IMR-90 (cell line): ENCODE measurements at regions not wholly inside any gene's neighbourhood (a gene's known extent, or its start where the extent isn't known, plus 50 kb on each side); places are given as distances from the start of the nearest gene placed in this dataset.

Experiments used
- ATAC-seq: fragments of 200-7000 bp; cut with Tn5 transposase; 2 replicates; pipeline ENCODE4 v1.9.1; 2020; ENCODE audit warnings: low read depth, mild to moderate bottlenecking, moderate library complexity
- BruUV-seq: library from RNA; stranded (reverse); fragments of 400-500 nt; replicated peaks from 2 replicates; lab custom pipeline; 2021; lab: Mats Ljungman, UMichigan
- CTCF ChIA-PET: fragments of 300-600 bp; formaldehyde crosslinking; extraction: SDS; loops from one replicate; lab custom pipeline; 2021; ENCODE audit warnings: antibody characterized with exemption; lab: Yijun Ruan, JAX
- POLR2A ChIA-PET: fragments of 300-600 bp; sonication (Branson Sonifier 250); formaldehyde crosslinking; loops from one replicate; lab custom pipeline; 2022; ENCODE audit warnings: antibody characterized with exemption; ENCODE audit not compliant: unreplicated experiment; lab: Charles Lee
- DNase-seq: peaks from one replicate; pipeline ENCODE4 v3.0.0; 2013
- H2AFZ ChIP-seq: replicated peaks from 2 replicates; pipeline ENCODE3; 2013; ENCODE audit warnings: low read length, mild to moderate bottlenecking; ENCODE audit not compliant: poor library complexity
- H2AK5ac ChIP-seq: 2 replicates; pipeline ENCODE4 v1.6.1; 2013; ENCODE audit warnings: low read depth, low read length, inconsistent platforms
- H2AK9ac ChIP-seq: replicated peaks from 2 replicates; pipeline ENCODE3; 2013; ENCODE audit warnings: mild to moderate bottlenecking, low read depth, low read length, moderate library complexity; ENCODE audit not compliant: poor library complexity
- H2BK120ac ChIP-seq: 2 replicates; pipeline ENCODE4 v1.6.1; 2013; ENCODE audit warnings: low read depth, low read length, inconsistent platforms
- H2BK15ac ChIP-seq: 3 replicates; pipeline ENCODE4 v1.6.1; 2013; ENCODE audit warnings: low read depth, low read length, inconsistent platforms
- H2BK20ac ChIP-seq: 2 replicates; pipeline ENCODE4 v1.6.1; 2013; ENCODE audit warnings: low read depth, mild to moderate bottlenecking, inconsistent platforms, low read length, moderate library complexity
- H2BK5ac ChIP-seq: 2 replicates; pipeline ENCODE4 v1.6.1; 2013; ENCODE audit warnings: mild to moderate bottlenecking, low read depth, low read length, inconsistent platforms; ENCODE audit not compliant: poor library complexity, severe bottlenecking
- H3K14ac ChIP-seq: replicated peaks from 2 replicates; pipeline ENCODE4 v1.6.1; 2013; ENCODE audit warnings: low read depth, low read length, inconsistent platforms
- H3K18ac ChIP-seq: 2 replicates; pipeline ENCODE4 v1.6.1; 2013; ENCODE audit warnings: low read depth, low read length, control low read depth
- H3K23ac ChIP-seq: 2 replicates; pipeline ENCODE4 v1.6.1; 2013; ENCODE audit warnings: low read depth, low read length, inconsistent platforms
- H3K27ac ChIP-seq: 2 replicates; pipeline ENCODE4 v1.5.1; 2013; ENCODE audit warnings: mild to moderate bottlenecking, control low read depth, low read length; ENCODE audit not compliant: insufficient read depth
- H3K27me3 ChIP-seq: 2 replicates; pipeline ENCODE4 v1.6.1; 2013; ENCODE audit warnings: low read length; ENCODE audit not compliant: control insufficient read depth, insufficient read depth
- H3K36me3 ChIP-seq: 2 replicates; pipeline ENCODE4 v1.6.1; 2013; ENCODE audit warnings: low read length, mixed read lengths; ENCODE audit not compliant: control insufficient read depth, insufficient read depth
- H3K4ac ChIP-seq: 2 replicates; pipeline ENCODE4 v1.6.1; 2013; ENCODE audit warnings: low read depth, low read length, inconsistent platforms
- H3K4me1 ChIP-seq: 2 replicates; pipeline ENCODE4 v1.6.1; 2013; ENCODE audit warnings: low read length, mixed read lengths; ENCODE audit not compliant: control insufficient read depth, insufficient read depth
- H3K4me2 ChIP-seq: 2 replicates; pipeline ENCODE4 v1.6.1; 2013; ENCODE audit warnings: low read depth, mild to moderate bottlenecking, control low read depth, low read length, moderate library complexity
- H3K4me3 ChIP-seq: 2 replicates; pipeline ENCODE4 v1.5.1; 2013; ENCODE audit warnings: low read depth, mild to moderate bottlenecking, control low read depth, low read length, moderate library complexity; ENCODE audit not compliant: insufficient read depth
- H3K56ac ChIP-seq: 2 replicates; pipeline ENCODE4 v1.6.1; 2013; ENCODE audit warnings: low read length, inconsistent platforms; ENCODE audit not compliant: insufficient read depth; ENCODE audit errors: extremely low read depth
- H3K79me1 ChIP-seq, 2 experiments: 2 replicates each; pipeline ENCODE4 v1.6.1; 2013; ENCODE audit warnings: low read length in 2 of 2, inconsistent platforms in 1 of 2, low read depth in 1 of 2
- H3K9ac ChIP-seq: 2 replicates; pipeline ENCODE4 v1.6.1; 2013; ENCODE audit warnings: low read depth, low read length, control low read depth
- H3K9me1 ChIP-seq: 2 replicates; pipeline ENCODE4 v1.6.1; 2013; ENCODE audit warnings: low read length, inconsistent platforms; ENCODE audit not compliant: insufficient read depth
- H3K9me3 ChIP-seq: 2 replicates; pipeline ENCODE4 v1.6.1; 2013; ENCODE audit warnings: low read length; ENCODE audit not compliant: control insufficient read depth, insufficient read depth
- H4K20me1 ChIP-seq: 2 replicates; pipeline ENCODE4 v1.6.1; 2013; ENCODE audit warnings: low read length, inconsistent platforms; ENCODE audit not compliant: insufficient read depth
- H4K5ac ChIP-seq: 2 replicates; pipeline ENCODE4 v1.6.1; 2013; ENCODE audit warnings: mild to moderate bottlenecking, low read depth, low read length, control low read depth
- H4K8ac ChIP-seq, 2 experiments: 2 replicates each; pipeline ENCODE4 v1.6.1; 2013; ENCODE audit warnings: low read depth in 2 of 2, low read length in 2 of 2, control low read depth in 1 of 2, inconsistent platforms in 1 of 2
- H4K91ac ChIP-seq: 2 replicates; pipeline ENCODE4 v1.6.1; 2013; ENCODE audit warnings: low read depth, low read length, inconsistent platforms; ENCODE audit not compliant: insufficient read depth
- CEBPB ChIP-seq: IDR thresholded peaks from 2 replicates; pipeline ENCODE4 v1.6.1; 2012; ENCODE audit warnings: low read depth, low read length, improper control_type of control experiment
- CHD1 ChIP-seq: IDR thresholded peaks from 2 replicates; pipeline ENCODE4 v1.6.1; 2012; ENCODE audit warnings: low read depth, low read length, improper control_type of control experiment
- CTCF ChIP-seq: conservative IDR thresholded peaks from 2 replicates; pipeline ENCODE4 v1.5.1; 2012; ENCODE audit warnings: mild to moderate bottlenecking, low read depth, low read length, improper control_type of control experiment
- FOS ChIP-seq: fragments of 150-350 bp; IDR thresholded peaks from 2 replicates; pipeline ENCODE4 v1.6.1; 2016; ENCODE audit warnings: low read depth, low read length
- MXI1 ChIP-seq: IDR thresholded peaks from 2 replicates; pipeline ENCODE4 v1.6.1; 2012; ENCODE audit warnings: low read depth, mild to moderate bottlenecking, low read length, moderate library complexity, borderline replicate concordance
- NFE2L2 ChIP-seq: fragments of 150-350 bp; IDR thresholded peaks from 2 replicates; pipeline ENCODE4 v1.6.1; 2016; ENCODE audit warnings: low read depth, mild to moderate bottlenecking, low read length
- WGBS, 2 experiments: methylation state at CpG; one replicate each; pipeline versions ENCODE4 v1.1.5 to v1.1.7; 2013; ENCODE audit warnings: missing lambda C conversion rate in 2 of 2; ENCODE audit not compliant: insufficient read length in 1 of 2; ENCODE audit errors: extremely low coverage in 2 of 2; 5-methylcytosine and 5-hydroxymethylcytosine counted together
- dilution Hi-C: fragments of 300-500 bp; cut with HindIII; formaldehyde crosslinking; loops from one replicate; pipeline ENCODE4 v1.14.3; 2018; ENCODE audit warnings: low sequenced_read_pairs; ENCODE audit not compliant: unreplicated experiment
- in situ Hi-C: fragments of 300-500 bp; cut with MboI; formaldehyde crosslinking; loops from 3 replicates; pipeline ENCODE4 v1.14.3; 2019; ENCODE audit warnings: low sequenced_read_pairs, inconsistent platforms, mixed read lengths
- intact Hi-C: fragments of 100-400 bp; cut with micrococcal nuclease; formaldehyde crosslinking; loops from 2 replicates; pipeline ENCODE4 v1.10.0; 2022
- TF ChIP-seq, protein P1 (sequence below): fragments of 150-350 bp; IDR thresholded peaks from 2 replicates; pipeline ENCODE4 v1.6.1; 2016; ENCODE audit warnings: low read depth, mild to moderate bottlenecking, low read length, moderate library complexity, borderline replicate concordance

DNA sequence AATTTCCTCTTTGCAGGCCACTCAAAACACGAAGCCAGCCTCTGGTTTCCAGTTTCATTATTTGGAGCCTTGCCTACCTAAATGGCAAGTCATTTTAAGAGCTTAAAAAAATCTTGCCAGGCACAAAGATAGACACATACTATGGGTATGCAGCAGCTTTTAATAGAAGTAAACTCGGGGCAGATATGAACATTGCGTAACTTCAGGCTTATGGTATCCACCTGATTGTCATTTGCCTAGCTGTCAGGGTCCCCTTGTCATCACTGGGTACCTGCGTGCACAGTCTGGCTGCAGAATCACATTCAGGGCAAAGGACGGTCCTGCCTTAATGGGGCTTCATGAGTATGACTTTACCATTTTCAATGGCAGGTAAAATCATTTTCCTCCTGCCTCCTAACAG lies 466.1 kb upstream of the NRP1 start:
- no TSS peak for BruUV-seq
- H2BK20ac ChIP-seq: no peak overlapping the region
- H3K4me3 ChIP-seq: no peak overlapping the region
- no peaks in the 10 kb centered on the region for H3K79me1 ChIP-seq
- no peak overlapping the region for H2AK5ac ChIP-seq
- H3K56ac ChIP-seq: no peak overlapping the region
- H4K5ac ChIP-seq: no peak overlapping the region
- no peaks in the 10 kb centered on the region for H3K9me1 ChIP-seq
- H3K4me1 ChIP-seq: no peaks in the 10 kb centered on the region
- ATAC-seq (no peak), DNase-seq (peak; percentile 11)
- in situ Hi-C loops: no loop called here
- H3K36me3 ChIP-seq: no peaks in the 10 kb centered on the region
- no CpG with 5 or more reads among the region's 5 CpGs for WGBS, 2 experiments
- dilution Hi-C loops: no loop called here
- no peak overlapping the region for H2BK120ac ChIP-seq
- no peak overlapping the region for H3K27ac ChIP-seq
- H3K4ac ChIP-seq: no peak overlapping the region
- no peak overlapping the region for H3K9ac ChIP-seq
- H3K9me3 ChIP-seq: no peaks in the 10 kb centered on the region
- H3K23ac ChIP-seq: no peak overlapping the region
- no peak overlapping the region for H3K18ac ChIP-seq
- no peak overlapping the region for H3K14ac ChIP-seq
- H4K20me1 ChIP-seq: no peaks in the 10 kb centered on the region
- ChIA-PET CTCF (interaction anchor here (1.2 kb wide), 1 partner anchor 20 kb away, joined by 3 read pairs; no protein-coding TSS in a partner anchor), POLR2A (no interaction called here)
- intact Hi-C loops: loop anchor here (10.0 kb wide), 1 partner anchor 466 kb away; the partner anchor contains the start of gene NRP1
- H4K91ac ChIP-seq: no peak overlapping the region
- TF ChIP-seq CTCF (no peak), MXI1 (no peak), NFE2L2 (no peak), FOS (no peak), CEBPB (peak; percentile 84), CHD1 (no peak)
- TF ChIP-seq, protein P1, sequence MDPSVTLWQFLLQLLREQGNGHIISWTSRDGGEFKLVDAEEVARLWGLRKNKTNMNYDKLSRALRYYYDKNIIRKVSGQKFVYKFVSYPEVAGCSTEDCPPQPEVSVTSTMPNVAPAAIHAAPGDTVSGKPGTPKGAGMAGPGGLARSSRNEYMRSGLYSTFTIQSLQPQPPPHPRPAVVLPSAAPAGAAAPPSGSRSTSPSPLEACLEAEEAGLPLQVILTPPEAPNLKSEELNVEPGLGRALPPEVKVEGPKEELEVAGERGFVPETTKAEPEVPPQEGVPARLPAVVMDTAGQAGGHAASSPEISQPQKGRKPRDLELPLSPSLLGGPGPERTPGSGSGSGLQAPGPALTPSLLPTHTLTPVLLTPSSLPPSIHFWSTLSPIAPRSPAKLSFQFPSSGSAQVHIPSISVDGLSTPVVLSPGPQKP: no peak
- H2AFZ ChIP-seq: no peak overlapping the region
- no peak overlapping the region for H3K4me2 ChIP-seq
- no peaks in the 10 kb centered on the region for H3K27me3 ChIP-seq
- H2BK5ac ChIP-seq: no peak overlapping the region
- no peak overlapping the region for H2AK9ac ChIP-seq
- no peak overlapping the region for H2BK15ac ChIP-seq
- H4K8ac ChIP-seq: no peak overlapping the region
